ENCODE measurements at regions not wholly inside any gene's neighbourhood (a gene's known extent, or its start where the extent isn't known, plus 50 kb on each side); places are given as distances from the start of the nearest gene placed in this dataset.

DNA sequence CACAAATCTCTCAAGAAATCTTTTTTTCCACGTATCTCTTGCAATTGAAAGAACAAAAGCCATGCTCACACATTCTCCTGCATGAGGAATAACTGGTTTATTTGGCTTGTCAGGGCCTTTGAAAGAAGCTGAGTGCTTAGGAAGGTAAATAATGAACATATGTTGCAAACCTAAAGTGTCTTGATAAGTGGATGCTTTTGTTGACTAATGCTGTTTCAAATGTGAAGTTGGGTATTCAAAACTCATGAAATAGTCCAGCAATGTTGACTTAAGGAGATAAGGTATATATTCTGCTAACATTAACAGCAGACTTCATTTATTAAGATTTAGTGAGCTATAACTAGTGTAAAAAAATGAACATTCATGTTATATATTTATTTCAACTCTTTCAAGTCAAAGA is 1792.7 kb upstream of the MIR17HG start:
- Histone ChIP-seq H3K36me3 (ENCODE audit: control insufficient read depth in 2 of 2, insufficient read depth in 1 of 2, low read length in 2 of 2) (no peaks in the 10 kb centered on the region), H3K9me3 (ENCODE audit: control insufficient read depth, insufficient read depth, low read depth, low read length) (no peaks in the 10 kb centered on the region), H3K4me1 (ENCODE audit: control insufficient read depth, insufficient read depth, low read length) (no peaks in the 10 kb centered on the region), H3K27ac (ENCODE audit: extremely low read depth, low read depth, low read length) (no peak overlapping the region), H3K4me3 (ENCODE audit: low read depth, low read length) (no peak overlapping the region)
- TF ChIP-seq ZNF239 (tag by site-specific recombination; IDR thresholded peaks at IDR 0.05), result no peak
- peak; percentile 77; the same call in 1 of the 2 replicates for TF ChIP-seq TCF7L2 (IDR thresholded peaks at IDR 0.05; ENCODE audit: borderline replicate concordance, low read depth, low read length)
- TF ChIP-seq TRIM28 (IDR thresholded peaks at IDR 0.05; ENCODE audit: borderline replicate concordance, low read length), result peak; percentile 82
- ChIA-PET CTCF (no interaction called here), POLR2A (no interaction called here)

DNA sequence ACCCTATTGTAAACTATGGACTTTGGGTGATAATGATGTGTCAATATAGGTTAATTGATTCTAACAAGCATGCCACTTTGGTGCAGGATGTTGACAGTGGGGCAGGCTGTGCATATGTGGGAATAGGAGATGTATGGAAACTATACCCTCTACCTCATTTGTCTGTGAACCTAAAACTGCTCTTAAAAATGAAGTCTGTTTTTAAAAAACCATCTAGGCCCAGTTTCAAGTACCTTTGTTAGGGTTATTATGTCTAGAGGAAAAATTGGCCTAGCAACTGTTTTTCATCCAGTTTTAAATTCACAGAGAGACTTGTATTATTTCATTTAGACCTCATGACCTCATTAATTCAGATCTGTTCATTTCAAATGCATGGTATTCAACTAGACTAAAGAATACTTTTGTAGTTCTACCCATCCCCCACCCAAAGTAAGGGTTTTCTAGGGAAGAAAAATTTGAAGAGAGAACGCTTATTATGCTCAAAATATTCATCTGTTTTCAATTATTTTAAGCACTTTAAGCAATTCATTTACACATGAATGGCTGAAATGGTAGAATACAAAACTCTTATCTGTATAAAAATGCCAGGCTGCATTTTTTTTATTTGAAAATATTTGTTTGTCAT is 1781.9 kb upstream of the MIR17HG start:
- no peaks in the 10 kb centered on the region for H3K36me3 ChIP-seq (ENCODE audit: control insufficient read depth in 2 of 2, insufficient read depth in 1 of 2, low read length in 2 of 2)
- no peak overlapping the region for H3K4me3 ChIP-seq (ENCODE audit: low read depth, low read length)
- POLR2A ChIA-PET, result no interaction called here
- no peak overlapping the region for H3K27ac ChIP-seq (ENCODE audit: extremely low read depth, low read depth, low read length)
- CTCF ChIA-PET, result no interaction called here
- H3K9me3 ChIP-seq (ENCODE audit: control insufficient read depth, insufficient read depth, low read depth, low read length), result no peaks in the 10 kb centered on the region
- TF ChIP-seq ZNF112 (tag by site-specific recombination; IDR thresholded peaks at IDR 0.05) (no peak), ZNF707 (tag by site-specific recombination; IDR thresholded peaks at IDR 0.05) (no peak)
- H3K4me1 ChIP-seq (ENCODE audit: control insufficient read depth, insufficient read depth, low read length), result no peaks in the 10 kb centered on the region

DNA sequence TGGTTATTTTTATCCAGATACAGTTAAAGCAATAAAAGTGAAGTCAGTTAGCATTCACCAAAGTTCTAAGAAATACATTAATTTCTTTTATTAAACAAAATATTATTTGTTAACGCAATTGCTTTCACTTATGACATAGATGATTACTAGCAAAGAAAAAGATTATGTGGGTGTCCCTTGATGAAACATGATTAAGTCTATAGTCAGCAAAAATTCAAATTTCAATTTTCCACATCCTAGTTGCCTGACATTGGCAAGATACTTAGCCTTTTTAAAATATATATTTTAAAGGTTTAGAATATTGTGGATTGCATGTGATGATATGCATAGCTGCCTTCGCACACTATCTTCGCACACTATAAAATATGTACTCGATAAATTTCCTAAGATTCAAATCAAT is 1780.5 kb upstream of the MIR17HG start:
- Histone ChIP-seq H3K4me3 (ENCODE audit: low read depth, low read length) (no peak overlapping the region), H3K4me1 (ENCODE audit: control insufficient read depth, insufficient read depth, low read length) (no peaks in the 10 kb centered on the region), H3K36me3 (ENCODE audit: control insufficient read depth in 2 of 2, insufficient read depth in 1 of 2, low read length in 2 of 2) (no peaks in the 10 kb centered on the region), H3K9me3 (ENCODE audit: control insufficient read depth, insufficient read depth, low read depth, low read length) (no peaks in the 10 kb centered on the region), H3K27ac (ENCODE audit: extremely low read depth, low read depth, low read length) (no peak overlapping the region)
- no peak for TF ChIP-seq ZNF24 (tag by site-specific recombination; IDR thresholded peaks at IDR 0.05)
- TF ChIP-seq ZNF747 (tag by site-specific recombination; IDR thresholded peaks at IDR 0.05), result no peak
- no peak for TF ChIP-seq ZFP37 (tag by site-specific recombination; IDR thresholded peaks at IDR 0.05)
- no peak for TF ChIP-seq ZBTB8A (tag by site-specific recombination; IDR thresholded peaks at IDR 0.05)
- TF ChIP-seq ZNF292 (tag by site-specific recombination; IDR thresholded peaks at IDR 0.05; ENCODE audit: borderline replicate concordance, low read depth), result no peak
- TF ChIP-seq, protein P1, sequence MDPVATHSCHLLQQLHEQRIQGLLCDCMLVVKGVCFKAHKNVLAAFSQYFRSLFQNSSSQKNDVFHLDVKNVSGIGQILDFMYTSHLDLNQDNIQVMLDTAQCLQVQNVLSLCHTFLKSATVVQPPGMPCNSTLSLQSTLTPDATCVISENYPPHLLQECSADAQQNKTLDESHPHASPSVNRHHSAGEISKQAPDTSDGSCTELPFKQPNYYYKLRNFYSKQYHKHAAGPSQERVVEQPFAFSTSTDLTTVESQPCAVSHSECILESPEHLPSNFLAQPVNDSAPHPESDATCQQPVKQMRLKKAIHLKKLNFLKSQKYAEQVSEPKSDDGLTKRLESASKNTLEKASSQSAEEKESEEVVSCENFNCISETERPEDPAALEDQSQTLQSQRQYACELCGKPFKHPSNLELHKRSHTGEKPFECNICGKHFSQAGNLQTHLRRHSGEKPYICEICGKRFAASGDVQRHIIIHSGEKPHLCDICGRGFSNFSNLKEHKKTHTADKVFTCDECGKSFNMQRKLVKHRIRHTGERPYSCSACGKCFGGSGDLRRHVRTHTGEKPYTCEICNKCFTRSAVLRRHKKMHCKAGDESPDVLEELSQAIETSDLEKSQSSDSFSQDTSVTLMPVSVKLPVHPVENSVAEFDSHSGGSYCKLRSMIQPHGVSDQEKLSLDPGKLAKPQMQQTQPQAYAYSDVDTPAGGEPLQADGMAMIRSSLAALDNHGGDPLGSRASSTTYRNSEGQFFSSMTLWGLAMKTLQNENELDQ (tag by site-specific recombination; IDR thresholded peaks at IDR 0.05; ENCODE audit: low read depth), result no peak
- no peak for TF ChIP-seq ZNF561 (tag by site-specific recombination; IDR thresholded peaks at IDR 0.05; ENCODE audit: borderline replicate concordance)
- no peak for TF ChIP-seq ZSCAN23 (tag by site-specific recombination; IDR thresholded peaks at IDR 0.05)
- no peak for TF ChIP-seq ZNF19 (tag by site-specific recombination; IDR thresholded peaks at IDR 0.05; ENCODE audit: low read depth)
- TF ChIP-seq WT1 (tag by site-specific recombination; IDR thresholded peaks at IDR 0.05), result no peak
- no peak for TF ChIP-seq ZNF521 (tag by site-specific recombination; IDR thresholded peaks at IDR 0.05)
- TF ChIP-seq, protein P2, sequence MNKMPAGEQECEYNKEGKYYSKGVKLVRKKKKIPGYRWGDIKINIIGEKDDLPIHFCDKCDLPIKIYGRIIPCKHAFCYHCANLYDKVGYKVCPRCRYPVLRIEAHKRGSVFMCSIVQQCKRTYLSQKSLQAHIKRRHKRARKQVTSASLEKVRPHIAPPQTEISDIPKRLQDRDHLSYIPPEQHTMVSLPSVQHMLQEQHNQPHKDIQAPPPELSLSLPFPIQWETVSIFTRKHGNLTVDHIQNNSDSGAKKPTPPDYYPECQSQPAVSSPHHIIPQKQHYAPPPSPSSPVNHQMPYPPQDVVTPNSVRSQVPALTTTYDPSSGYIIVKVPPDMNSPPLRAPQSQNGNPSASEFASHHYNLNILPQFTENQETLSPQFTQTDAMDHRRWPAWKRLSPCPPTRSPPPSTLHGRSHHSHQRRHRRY (tag by site-specific recombination; IDR thresholded peaks at IDR 0.05), result no peak
- TF ChIP-seq ZNF600 (tag by site-specific recombination; IDR thresholded peaks at IDR 0.05), result no peak
- no peak for TF ChIP-seq ZNF23 (tag by site-specific recombination; IDR thresholded peaks at IDR 0.05; ENCODE audit: borderline replicate concordance)
- no peak for TF ChIP-seq ZBTB17 (tag by site-specific recombination; IDR thresholded peaks at IDR 0.05)
- TF ChIP-seq BCL11B (tag by site-specific recombination; IDR thresholded peaks at IDR 0.05; ENCODE audit: low read depth), result no peak
- no peak for TF ChIP-seq ZNF654 (tag by site-specific recombination; IDR thresholded peaks at IDR 0.05; ENCODE audit: low read depth)
- TF ChIP-seq FEZF1 (tag by site-specific recombination; IDR thresholded peaks at IDR 0.05), result no peak
- CTCF ChIA-PET, result no interaction called here
- POLR2A ChIA-PET, result no interaction called here

Measured in HEK293 (cell line).